Neuronal stem cell (in vitro differentiated cells): ENCODE measurements at regions not wholly inside any gene's neighbourhood (a gene's known extent, or its start where the extent isn't known, plus 50 kb on each side); places are given as distances from the start of the nearest gene placed in this dataset.

Experiments used
- DNase-seq: peaks from one replicate; pipeline ENCODE4 v3.0.0-alpha.2; 2013; ENCODE audit warnings: low spot score
- H2AFZ ChIP-seq: one replicate; pipeline ENCODE4 v1.6.1; 2013; ENCODE audit warnings: mild to moderate bottlenecking, low read length, inconsistent platforms
- H2AK5ac ChIP-seq: 2 replicates; pipeline ENCODE4 v1.6.1; 2013; ENCODE audit warnings: low read depth, mild to moderate bottlenecking, inconsistent platforms, low read length, moderate library complexity, mixed read lengths
- H2BK120ac ChIP-seq: 2 replicates; pipeline ENCODE4 v1.6.1; 2013; ENCODE audit warnings: low read depth, mild to moderate bottlenecking, inconsistent platforms, low read length, moderate library complexity, mixed read lengths
- H2BK12ac ChIP-seq: one replicate; pipeline ENCODE4 v1.6.1; 2013; ENCODE audit warnings: low read length, inconsistent platforms
- H2BK15ac ChIP-seq: 2 replicates; pipeline ENCODE4 v1.6.1; 2013; ENCODE audit warnings: mild to moderate bottlenecking, low read length, inconsistent platforms, mixed read lengths
- H2BK5ac ChIP-seq: one replicate; pipeline ENCODE4 v1.6.1; 2013; ENCODE audit warnings: inconsistent platforms, mild to moderate bottlenecking, low read length, moderate library complexity
- H3K14ac ChIP-seq: one replicate; pipeline ENCODE4 v1.6.1; 2013; ENCODE audit warnings: low read length, inconsistent platforms
- H3K18ac ChIP-seq: 2 replicates; pipeline ENCODE4 v1.6.1; 2013; ENCODE audit warnings: low read length, inconsistent platforms
- H3K23ac ChIP-seq: 2 replicates; pipeline ENCODE4 v1.6.1; 2013; ENCODE audit warnings: low read depth, mild to moderate bottlenecking, mixed read lengths, low read length, inconsistent platforms; ENCODE audit not compliant: poor library complexity
- H3K27ac ChIP-seq: replicated peaks from 3 replicates; pipeline ENCODE4 v1.5.1; 2013; ENCODE audit warnings: low read length, inconsistent platforms
- H3K27me3 ChIP-seq, 3 experiments: 2 replicates each; pipeline ENCODE4 v1.6.1; 2013; ENCODE audit warnings: low read length in 3 of 3, mild to moderate bottlenecking in 2 of 3, inconsistent platforms in 1 of 3, low read depth in 1 of 3, mixed read lengths in 1 of 3, moderate library complexity in 1 of 3; ENCODE audit not compliant: control insufficient read depth in 3 of 3, insufficient read depth in 3 of 3
- H3K36me3 ChIP-seq, 2 donors: replicated peaks in 1 of 2; 2 replicates each; pipeline ENCODE4 v1.6.1; 2013; ENCODE audit warnings: low read length in 2 of 2; ENCODE audit not compliant: control insufficient read depth in 2 of 2, insufficient read depth in 2 of 2
- H3K4ac ChIP-seq: 2 replicates; pipeline ENCODE4 v1.6.1; 2013; ENCODE audit warnings: inconsistent platforms, mild to moderate bottlenecking, low read length, moderate library complexity
- H3K4me1 ChIP-seq, 2 donors: 1 replicate in 1 of 2; 2 replicates in 1 of 2; pipeline ENCODE4 v1.6.1; 2013; ENCODE audit warnings: low read length in 2 of 2, low read depth in 1 of 2; ENCODE audit not compliant: control insufficient read depth in 2 of 2, insufficient read depth in 1 of 2
- H3K4me2 ChIP-seq: one replicate; pipeline ENCODE4 v1.6.1; 2013; ENCODE audit warnings: mild to moderate bottlenecking, low read length, inconsistent platforms; ENCODE audit not compliant: insufficient read depth, poor library complexity, severe bottlenecking
- H3K4me3 ChIP-seq, 2 donors: 2 replicates each; pipeline ENCODE4 v1.5.1; 2013; ENCODE audit warnings: low read length in 2 of 2, mild to moderate bottlenecking in 2 of 2, inconsistent platforms in 1 of 2, moderate library complexity in 1 of 2
- H3K79me1 ChIP-seq: one replicate; pipeline ENCODE4 v1.6.1; 2013; ENCODE audit warnings: low read depth, mild to moderate bottlenecking, inconsistent platforms, low read length, moderate library complexity
- H3K9ac ChIP-seq: one replicate; pipeline ENCODE4 v1.6.1; 2013; ENCODE audit warnings: mild to moderate bottlenecking, low read depth, low read length, inconsistent platforms; ENCODE audit not compliant: poor library complexity
- H3K9me3 ChIP-seq, 2 donors: replicated peaks in 1 of 2; 2 replicates each; pipeline versions ENCODE3 to v1.6.1; 2013; ENCODE audit warnings: low read length in 2 of 2, mild to moderate bottlenecking in 2 of 2, inconsistent platforms in 1 of 2, low read depth in 1 of 2, mixed read lengths in 1 of 2, moderate library complexity in 1 of 2; ENCODE audit not compliant: control insufficient read depth in 2 of 2, insufficient read depth in 1 of 2
- H4K8ac ChIP-seq: one replicate; pipeline ENCODE4 v1.6.1; 2013; ENCODE audit warnings: low read depth, mild to moderate bottlenecking, inconsistent platforms, low read length, moderate library complexity
- H4K91ac ChIP-seq: one replicate; pipeline ENCODE4 v1.6.1; 2013; ENCODE audit warnings: low read length, low read depth, mild to moderate bottlenecking, inconsistent platforms; ENCODE audit not compliant: poor library complexity
- WGBS, 2 donors: extraction: QIAGEN DNeasy Blood & Tissue Kit; methylation state at CpG; one replicate each; pipeline ENCODE4 v1.1.7; 2013; ENCODE audit warnings: missing lambda C conversion rate in 2 of 2, mixed read lengths in 1 of 2; ENCODE audit not compliant: insufficient read length in 2 of 2, insufficient replicate concordance in 1 of 2; ENCODE audit errors: extremely low coverage in 2 of 2; 5-methylcytosine and 5-hydroxymethylcytosine counted together

- H2BK15ac ChIP-seq = no peak overlapping the region
- no CpG with 5 or more reads among the region's 1 CpG for WGBS, 2 donors
- H4K8ac ChIP-seq = no peak overlapping the region
- H2BK120ac ChIP-seq = no peak overlapping the region
- no peak overlapping the region for H3K18ac ChIP-seq
- H3K27me3 ChIP-seq = no peaks in the 10 kb centered on the region
- DNase-seq = no peak
- no peak overlapping the region for H2BK12ac ChIP-seq
- no peak overlapping the region for H3K4ac ChIP-seq
- H2AK5ac ChIP-seq = no peak overlapping the region
- H3K27ac ChIP-seq = no peak overlapping the region
- H2BK5ac ChIP-seq = no peak overlapping the region
- H3K14ac ChIP-seq = no peak overlapping the region
- no peaks in the 10 kb centered on the region for H3K79me1 ChIP-seq
- no peak overlapping the region for H3K23ac ChIP-seq
- H3K4me1 ChIP-seq = no peaks in the 10 kb centered on the region
- H3K9me3 ChIP-seq = no peaks in the 10 kb centered on the region
- no peak overlapping the region for H3K4me3 ChIP-seq
- no peak overlapping the region for H3K9ac ChIP-seq
- H3K36me3 ChIP-seq = no peaks in the 10 kb centered on the region
- H4K91ac ChIP-seq = no peak overlapping the region
- H2AFZ ChIP-seq = no peak overlapping the region
- H3K4me2 ChIP-seq = no peak overlapping the region
These were observed 227.8 kb upstream of the CDH2 start for GRCh38 chr18:28404694-28405093.

- Histone ChIP-seq H3K4me1 (peaks cover 2 to 9% of the 10 kb centered on the region in 2 donors), H3K9me3 (no peaks in the 10 kb centered on the region), H2BK15ac (no peak overlapping the region), H3K4me3 (no peak overlapping the region), H3K36me3 (no peaks in the 10 kb centered on the region), H4K8ac (no peak overlapping the region), H2BK5ac (no peak overlapping the region), H3K14ac (no peak overlapping the region), H4K91ac (no peak overlapping the region), H3K79me1 (no peaks in the 10 kb centered on the region), H3K18ac (no peak overlapping the region), H3K9ac (no peak overlapping the region), H3K4me2 (no peak overlapping the region), H3K27ac (no peak overlapping the region), H2BK12ac (no peak overlapping the region), H2AFZ (no peak overlapping the region), H2BK120ac (no peak overlapping the region), H3K23ac (no peak overlapping the region), H3K27me3 (no peaks in the 10 kb centered on the region), H2AK5ac (no peak overlapping the region), H3K4ac (no peak overlapping the region)
- WGBS, 2 donors = no CpG with 5 or more reads among the region's 5 CpGs
- DNase-seq = no peak
These were observed 222.9 kb upstream of the CDH2 start for GRCh38 chr18:28399781-28400362.

DNA sequence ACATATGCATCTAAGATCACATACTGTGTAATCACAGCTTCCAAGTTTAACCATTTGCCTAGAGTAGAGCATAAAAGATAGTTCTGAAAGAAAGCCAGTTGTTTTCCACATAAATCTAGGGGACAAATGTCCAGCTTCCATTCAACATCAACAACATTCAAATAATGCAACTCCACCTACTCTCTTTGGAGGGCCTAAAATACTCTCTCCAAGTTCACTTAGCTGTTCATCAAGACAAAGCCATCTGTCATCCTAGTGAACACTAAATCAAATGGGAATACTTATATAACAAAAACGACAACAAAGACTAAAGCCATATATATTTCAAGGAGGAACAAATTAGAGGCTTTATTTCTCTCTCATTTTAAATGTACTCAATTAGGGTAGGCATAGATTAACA lies 221.5 kb upstream of the CDH2 start:
- Histone ChIP-seq H3K4me1 (peaks cover 2 to 9% of the 10 kb centered on the region in 2 donors), H3K79me1 (no peaks in the 10 kb centered on the region), H3K4me3 (no peak overlapping the region), H4K8ac (no peak overlapping the region), H3K36me3 (no peaks in the 10 kb centered on the region), H2BK120ac (no peak overlapping the region), H3K4ac (no peak overlapping the region), H3K9ac (no peak overlapping the region), H3K27ac (no peak overlapping the region), H3K18ac (no peak overlapping the region), H3K23ac (no peak overlapping the region), H2AK5ac (no peak overlapping the region), H4K91ac (no peak overlapping the region), H2BK12ac (no peak overlapping the region), H2AFZ (no peak overlapping the region), H2BK5ac (no peak overlapping the region), H3K4me2 (no peak overlapping the region), H3K27me3 (no peaks in the 10 kb centered on the region), H2BK15ac (no peak overlapping the region), H3K9me3 (no peaks in the 10 kb centered on the region), H3K14ac (no peak overlapping the region)
- WGBS, 2 donors = no CpG with 5 or more reads among the region's 1 CpG
- no peak for DNase-seq

DNA sequence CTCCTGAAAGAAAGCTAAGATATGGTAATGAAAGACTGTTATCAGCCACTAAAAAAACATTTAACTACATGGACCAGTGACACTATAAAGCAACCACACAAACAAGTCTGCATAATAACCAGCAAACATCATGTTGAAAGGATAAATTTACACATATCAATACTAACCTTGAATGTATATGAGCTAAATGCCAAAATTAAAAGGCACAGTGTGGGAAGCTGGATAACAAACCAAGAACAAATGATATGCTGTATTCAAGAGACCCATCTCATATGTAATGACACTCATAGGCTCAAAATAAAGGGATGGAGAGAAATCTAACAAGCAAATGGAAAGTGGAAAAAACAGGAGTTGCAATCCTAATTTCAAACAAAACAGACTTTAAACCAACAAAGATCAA lies 213.1 kb upstream of the CDH2 start:
- no peak overlapping the region for H4K91ac ChIP-seq
- H3K18ac ChIP-seq = no peak overlapping the region
- H3K14ac ChIP-seq = no peak overlapping the region
- no peaks in the 10 kb centered on the region for H3K79me1 ChIP-seq
- H2AFZ ChIP-seq = no peak overlapping the region
- H3K36me3 ChIP-seq = no peaks in the 10 kb centered on the region
- no peak overlapping the region for H3K9ac ChIP-seq
- no peak overlapping the region for H3K4me2 ChIP-seq
- H2BK120ac ChIP-seq = no peak overlapping the region
- no peak overlapping the region for H3K4me3 ChIP-seq
- H3K9me3 ChIP-seq = peaks cover 0 to 3% of the 10 kb centered on the region in 2 donors
- no peak overlapping the region for H2BK12ac ChIP-seq
- no peak overlapping the region for H3K27ac ChIP-seq
- no peak for DNase-seq
- no peaks in the 10 kb centered on the region for H3K27me3 ChIP-seq
- no peak overlapping the region for H2BK15ac ChIP-seq
- H3K4ac ChIP-seq = no peak overlapping the region
- H2BK5ac ChIP-seq = no peak overlapping the region
- no peaks in the 10 kb centered on the region for H3K4me1 ChIP-seq
- no peak overlapping the region for H2AK5ac ChIP-seq
- H4K8ac ChIP-seq = no peak overlapping the region
- no peak overlapping the region for H3K23ac ChIP-seq
